GM21825 (cell line): ENCODE measurements at regions not wholly inside any gene's neighbourhood (a gene's known extent, or its start where the extent isn't known, plus 50 kb on each side); places are given as distances from the start of the nearest gene placed in this dataset.
"Not testable (repeated sequence)": the region's sequence is repeated elsewhere in the genome, so short reads cannot be mapped to it uniquely, and the experiment has no call there.

Experiments used
- ATAC-seq: cut with Tn5 transposase; IDR thresholded peaks from one replicate; pipeline ENCODE4 v1.9.1; 2021; ENCODE audit warnings: mild to moderate bottlenecking, moderate library complexity; ENCODE audit not compliant: unreplicated experiment

GRCh38 chr1:241447031-241447644 is 72.4 kb downstream of the FH start:
- ATAC-seq = no peak

GRCh38 chr1:241444836-241445235 is 74.7 kb downstream of the FH start:
- no peak for ATAC-seq

- no peak for ATAC-seq
Measured at GRCh38 chr1:241443561-241443960, 76.0 kb downstream of the FH start.

GRCh38 chr1:241442686-241443085 is 76.9 kb downstream of the FH start:
- ATAC-seq = no peak

GRCh38 chr1:241440904-241441303 is 78.7 kb downstream of the FH start:
- ATAC-seq = no peak

GRCh38 chr1:241438686-241439085 is 80.9 kb downstream of the FH start:
- not testable (repeated sequence) for ATAC-seq

- no peak for ATAC-seq
Measured at GRCh38 chr1:241432241-241432640, 75.2 kb upstream of the RGS7 start.

- ATAC-seq = not testable (repeated sequence)
Measured at GRCh38 chr1:241425091-241425490, 68.1 kb upstream of the RGS7 start.

GRCh38 chr1:241424480-241424971 is 67.5 kb upstream of the RGS7 start:
- ATAC-seq = no peak

GRCh38 chr1:241423541-241424479 is 66.8 kb upstream of the RGS7 start:
- ATAC-seq = peak; percentile 95

GRCh38 chr1:241422470-241422869 is 65.5 kb upstream of the RGS7 start:
- ATAC-seq = no peak

- ATAC-seq = no peak
Measured at GRCh38 chr1:241419986-241420385, 63.0 kb upstream of the RGS7 start.

- ATAC-seq = no peak
Measured at GRCh38 chr1:241417258-241417657, 60.3 kb upstream of the RGS7 start.

GRCh38 chr1:241413974-241414373 is 57.0 kb upstream of the RGS7 start:
- no peak for ATAC-seq

GRCh38 chr1:241413386-241413785 is 56.4 kb upstream of the RGS7 start:
- ATAC-seq = no peak

GRCh38 chr1:241412646-241413045 is 55.6 kb upstream of the RGS7 start:
- ATAC-seq = no peak

- ATAC-seq = no peak
Measured at GRCh38 chr1:241411776-241412338, 54.9 kb upstream of the RGS7 start.

GRCh38 chr1:241411056-241411775 is 54.2 kb upstream of the RGS7 start:
- ATAC-seq = no peak

GRCh38 chr1:241408170-241408569 is 51.2 kb upstream of the RGS7 start:
- ATAC-seq = no peak
